ENCODE measurements at regions not wholly inside any gene's neighbourhood (a gene's known extent, or its start where the extent isn't known, plus 50 kb on each side); places are given as distances from the start of the nearest gene placed in this dataset.

- Histone ChIP-seq H3K9ac (ENCODE audit: low read depth, low read length) (no peak overlapping the region), H3K4me1 (ENCODE audit: insufficient read depth, low read length) (no peaks in the 10 kb centered on the region), H3K36me3 (ENCODE audit: insufficient read depth, low read depth, low read length) (no peaks in the 10 kb centered on the region), H3K4me3 (ENCODE audit: low read length) (no peak overlapping the region), H3K27me3 (ENCODE audit: insufficient read depth, low read length) (no peaks in the 10 kb centered on the region), H3K9me3 (ENCODE audit: insufficient read depth, low read depth, low read length) (no peaks in the 10 kb centered on the region), H3K27ac (ENCODE audit: low read length) (no peak overlapping the region)
Measured at GRCh38 chr20:58006346-58007316, 221.8 kb downstream of the ANKRD60 start.

GRCh38 chr20:58005581-58006345, 222.7 kb downstream of the ANKRD60 start:
- Histone ChIP-seq H3K9me3 (ENCODE audit: insufficient read depth, low read depth, low read length) (no peaks in the 10 kb centered on the region), H3K4me1 (ENCODE audit: insufficient read depth, low read length) (no peaks in the 10 kb centered on the region), H3K27me3 (ENCODE audit: insufficient read depth, low read length) (no peaks in the 10 kb centered on the region), H3K4me3 (ENCODE audit: low read length) (no peak overlapping the region), H3K9ac (ENCODE audit: low read depth, low read length) (no peak overlapping the region), H3K27ac (ENCODE audit: low read length) (no peak overlapping the region), H3K36me3 (ENCODE audit: insufficient read depth, low read depth, low read length) (no peaks in the 10 kb centered on the region)

GRCh38 chr20:58004900-58005299, 223.6 kb downstream of the ANKRD60 start:
- no peaks in the 10 kb centered on the region for H3K36me3 ChIP-seq (ENCODE audit: insufficient read depth, low read depth, low read length)
- no peak overlapping the region for H3K27ac ChIP-seq (ENCODE audit: low read length)
- H3K9ac ChIP-seq (ENCODE audit: low read depth, low read length): no peak overlapping the region
- H3K27me3 ChIP-seq (ENCODE audit: insufficient read depth, low read length): no peaks in the 10 kb centered on the region
- no peaks in the 10 kb centered on the region for H3K9me3 ChIP-seq (ENCODE audit: insufficient read depth, low read depth, low read length)
- peaks cover under 1% of the 10 kb centered on the region; the same call in 1 of the 2 replicates for H3K4me1 ChIP-seq (ENCODE audit: insufficient read depth, low read length)
- H3K4me3 ChIP-seq (ENCODE audit: low read length): no peak overlapping the region

- no peak overlapping the region for H3K27ac ChIP-seq (ENCODE audit: low read length)
- H3K9me3 ChIP-seq (ENCODE audit: insufficient read depth, low read depth, low read length): no peaks in the 10 kb centered on the region
- no peak overlapping the region for H3K4me3 ChIP-seq (ENCODE audit: low read length)
- H3K9ac ChIP-seq (ENCODE audit: low read depth, low read length): no peak overlapping the region
- H3K4me1 ChIP-seq (ENCODE audit: insufficient read depth, low read length): peaks cover 5% of the 10 kb centered on the region; the same call in 1 of the 2 replicates
- no peaks in the 10 kb centered on the region for H3K36me3 ChIP-seq (ENCODE audit: insufficient read depth, low read depth, low read length)
- H3K27me3 ChIP-seq (ENCODE audit: insufficient read depth, low read length): no peaks in the 10 kb centered on the region
Measured at GRCh38 chr20:58004146-58004545, 224.3 kb downstream of the ANKRD60 start.

GRCh38 chr20:58003525-58003924, 224.9 kb downstream of the ANKRD60 start:
- H3K4me3 ChIP-seq (ENCODE audit: low read length): no peak overlapping the region
- H3K27ac ChIP-seq (ENCODE audit: low read length): no peak overlapping the region
- H3K36me3 ChIP-seq (ENCODE audit: insufficient read depth, low read depth, low read length): no peaks in the 10 kb centered on the region
- peaks cover 5% of the 10 kb centered on the region; the same call in 1 of the 2 replicates for H3K4me1 ChIP-seq (ENCODE audit: insufficient read depth, low read length)
- H3K9me3 ChIP-seq (ENCODE audit: insufficient read depth, low read depth, low read length): no peaks in the 10 kb centered on the region
- H3K9ac ChIP-seq (ENCODE audit: low read depth, low read length): no peak overlapping the region
- H3K27me3 ChIP-seq (ENCODE audit: insufficient read depth, low read length): no peaks in the 10 kb centered on the region; the same call in 1 of the 2 replicates

GRCh38 chr20:58002901-58003300, 225.6 kb downstream of the ANKRD60 start:
- Histone ChIP-seq H3K9ac (ENCODE audit: low read depth, low read length) (no peak overlapping the region), H3K27me3 (ENCODE audit: insufficient read depth, low read length) (no peaks in the 10 kb centered on the region; the same call in 1 of the 2 replicates), H3K36me3 (ENCODE audit: insufficient read depth, low read depth, low read length) (no peaks in the 10 kb centered on the region), H3K4me3 (ENCODE audit: low read length) (no peak overlapping the region), H3K27ac (ENCODE audit: low read length) (no peak overlapping the region), H3K4me1 (ENCODE audit: insufficient read depth, low read length) (peaks cover 5% of the 10 kb centered on the region; the same call in 1 of the 2 replicates), H3K9me3 (ENCODE audit: insufficient read depth, low read depth, low read length) (no peaks in the 10 kb centered on the region)

GRCh38 chr20:58001946-58002345, 226.5 kb downstream of the ANKRD60 start:
- no peak overlapping the region for H3K27ac ChIP-seq (ENCODE audit: low read length)
- peaks cover 5% of the 10 kb centered on the region; the same call in 1 of the 2 replicates for H3K4me1 ChIP-seq (ENCODE audit: insufficient read depth, low read length)
- H3K4me3 ChIP-seq (ENCODE audit: low read length): no peak overlapping the region
- H3K9ac ChIP-seq (ENCODE audit: low read depth, low read length): no peak overlapping the region
- no peaks in the 10 kb centered on the region for H3K36me3 ChIP-seq (ENCODE audit: insufficient read depth, low read depth, low read length)
- no peaks in the 10 kb centered on the region for H3K9me3 ChIP-seq (ENCODE audit: insufficient read depth, low read depth, low read length)
- no peaks in the 10 kb centered on the region; the same call in 1 of the 2 replicates for H3K27me3 ChIP-seq (ENCODE audit: insufficient read depth, low read length)

- H3K4me3 ChIP-seq (ENCODE audit: low read length): no peak overlapping the region
- H3K9ac ChIP-seq (ENCODE audit: low read depth, low read length): no peak overlapping the region
- H3K27me3 ChIP-seq (ENCODE audit: insufficient read depth, low read length): no peaks in the 10 kb centered on the region; the same call in 1 of the 2 replicates
- peaks cover 5% of the 10 kb centered on the region; the same call in 1 of the 2 replicates for H3K4me1 ChIP-seq (ENCODE audit: insufficient read depth, low read length)
- no peaks in the 10 kb centered on the region for H3K9me3 ChIP-seq (ENCODE audit: insufficient read depth, low read depth, low read length)
- H3K27ac ChIP-seq (ENCODE audit: low read length): no peak overlapping the region
- no peaks in the 10 kb centered on the region for H3K36me3 ChIP-seq (ENCODE audit: insufficient read depth, low read depth, low read length)
Measured at GRCh38 chr20:58001381-58001780, 227.1 kb downstream of the ANKRD60 start.

- no peak overlapping the region for H3K4me3 ChIP-seq (ENCODE audit: low read length)
- no peaks in the 10 kb centered on the region for H3K9me3 ChIP-seq (ENCODE audit: insufficient read depth, low read depth, low read length)
- H3K27me3 ChIP-seq (ENCODE audit: insufficient read depth, low read length): no peaks in the 10 kb centered on the region; the same call in 1 of the 2 replicates
- no peak overlapping the region for H3K27ac ChIP-seq (ENCODE audit: low read length)
- H3K9ac ChIP-seq (ENCODE audit: low read depth, low read length): no peak overlapping the region
- no peaks in the 10 kb centered on the region for H3K36me3 ChIP-seq (ENCODE audit: insufficient read depth, low read depth, low read length)
- H3K4me1 ChIP-seq (ENCODE audit: insufficient read depth, low read length): peaks cover 5% of the 10 kb centered on the region; the same call in 1 of the 2 replicates
Measured at GRCh38 chr20:58000861-58001260, 227.6 kb downstream of the ANKRD60 start.

- H3K4me1 ChIP-seq (ENCODE audit: insufficient read depth, low read length): peaks cover 5% of the 10 kb centered on the region; the same call in 1 of the 2 replicates
- no peak overlapping the region for H3K27ac ChIP-seq (ENCODE audit: low read length)
- no peaks in the 10 kb centered on the region for H3K9me3 ChIP-seq (ENCODE audit: insufficient read depth, low read depth, low read length)
- H3K27me3 ChIP-seq (ENCODE audit: insufficient read depth, low read length): no peaks in the 10 kb centered on the region; the same call in 1 of the 2 replicates
- peak overlapping the region; percentile 39; the same call in 1 of the 2 replicates for H3K4me3 ChIP-seq (ENCODE audit: low read length)
- no peaks in the 10 kb centered on the region for H3K36me3 ChIP-seq (ENCODE audit: insufficient read depth, low read depth, low read length)
- H3K9ac ChIP-seq (ENCODE audit: low read depth, low read length): no peak overlapping the region
Measured at GRCh38 chr20:57999465-58000111, 228.9 kb downstream of the ANKRD60 start.

- Histone ChIP-seq H3K27me3 (ENCODE audit: insufficient read depth, low read length) (no peaks in the 10 kb centered on the region; the same call in 1 of the 2 replicates), H3K36me3 (ENCODE audit: insufficient read depth, low read depth, low read length) (no peaks in the 10 kb centered on the region), H3K27ac (ENCODE audit: low read length) (no peak overlapping the region), H3K4me1 (ENCODE audit: insufficient read depth, low read length) (peaks cover 5% of the 10 kb centered on the region; the same call in 1 of the 2 replicates), H3K4me3 (ENCODE audit: low read length) (peak overlapping the region; percentile 39; the same call in 1 of the 2 replicates), H3K9me3 (ENCODE audit: insufficient read depth, low read depth, low read length) (no peaks in the 10 kb centered on the region), H3K9ac (ENCODE audit: low read depth, low read length) (no peak overlapping the region)
Measured at GRCh38 chr20:57998981-57999464, 229.4 kb downstream of the ANKRD60 start.

Measured in iPS-20b (cell line).